ENCODE measurements at regions not wholly inside any gene's neighbourhood (a gene's known extent, or its start where the extent isn't known, plus 50 kb on each side); places are given as distances from the start of the nearest gene placed in this dataset.

DNA sequence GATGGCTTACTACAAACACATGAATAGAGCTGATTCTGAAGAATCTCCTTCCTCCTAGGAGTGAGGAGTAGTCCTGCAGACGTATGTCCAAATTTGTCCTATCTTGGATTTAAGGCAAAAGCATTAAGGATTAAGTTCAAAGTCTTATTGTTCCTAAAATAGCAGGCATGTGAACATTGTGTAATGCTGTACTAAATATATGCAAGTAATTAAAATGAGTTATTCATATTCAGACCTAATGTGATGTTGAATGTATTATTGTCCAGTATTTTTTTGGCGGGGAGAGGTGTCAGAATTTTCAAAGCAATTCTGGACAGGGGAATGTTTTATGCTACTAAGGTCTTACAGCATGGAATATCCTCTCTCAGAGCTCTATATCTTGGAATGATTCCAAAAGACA is 60.7 kb upstream of the STK38L start:
- intact Hi-C loops (cut with micrococcal nuclease; ENCODE audit: unreplicated experiment), result no loop called here
- H3K4me3 ChIP-seq, result no peak overlapping the region
- H3K79me2 ChIP-seq (ENCODE audit: control insufficient read depth, insufficient read depth, low read length), result no peaks in the 10 kb centered on the region; the same call in 1 of the 2 replicates
- no peaks in the 10 kb centered on the region for H3K27me3 ChIP-seq (replicated peaks in 1 of 2; ENCODE audit: control insufficient read depth in 2 of 2, insufficient read depth in 2 of 2, low read length in 1 of 2)
- no peak overlapping the region for H3K9ac ChIP-seq (ENCODE audit: control insufficient read depth, insufficient read depth, low read length)
- no peak for FAIRE-seq
- H3K4me2 ChIP-seq (ENCODE audit: control insufficient read depth, insufficient read depth), result no peak overlapping the region
- H4K20me1 ChIP-seq (ENCODE audit: control insufficient read depth, insufficient read depth), result no peaks in the 10 kb centered on the region
- no peaks in the 10 kb centered on the region for H3K36me3 ChIP-seq (ENCODE audit: control insufficient read depth in 2 of 2, insufficient read depth in 2 of 2, low read length in 1 of 2)
- ChIA-PET RAD21 (ENCODE audit: unreplicated experiment) (interaction anchor here (1.1 to 5.9 kb wide), 5 partner anchors 25 to 151 kb away, joined by 3 to 38 read pairs (median 4); no protein-coding TSS in a partner anchor), CTCF (interaction anchor here (0.8 to 1.4 kb wide), 4 partner anchors 10 to 38 kb away, joined by 3 to 4 read pairs (median 4); no protein-coding TSS in a partner anchor), SMC1A (ENCODE audit: uncharacterized antibody, unreplicated experiment) (interaction anchor here (0.6 to 12.8 kb wide), 4 partner anchors 21 to 37 kb away, joined by 3 to 123 read pairs (median 12); no protein-coding TSS in a partner anchor), POLR2A (interaction anchor here (0.6 to 1.6 kb wide), 2 partner anchors 24 to 963 kb away, joined by 4 to 7 read pairs; no protein-coding TSS in a partner anchor)
- peaks cover 33% of the 10 kb centered on the region for H3K4me1 ChIP-seq (ENCODE audit: control insufficient read depth, insufficient read depth, low read length)
- H2AFZ ChIP-seq (ENCODE audit: control insufficient read depth, low read depth, low read length), result no peak overlapping the region
- no peak for ATAC-seq
- no peak overlapping the region for H3K27ac ChIP-seq (ENCODE audit: control insufficient read depth, insufficient read depth)
- BruUV-seq (replicated peaks), result no TSS peak
- in situ Hi-C loops (cut with MboI), result no loop called here
- 83% methylated on average over 2 of the region's 2 CpGs for WGBS (ENCODE audit: insufficient coverage, insufficient replicate concordance, low lambda C conversion rate, missing lambda C conversion rate)
- no peaks in the 10 kb centered on the region for H3K9me3 ChIP-seq (replicated peaks; ENCODE audit: control insufficient read depth, insufficient read depth, low read length)
- no peak for TF ChIP-seq CBX5 (IDR thresholded peaks at IDR 0.05; ENCODE audit: low read depth)
- TF ChIP-seq SMARCA5 (IDR thresholded peaks at IDR 0.05), result no peak
- DNase-seq (ENCODE audit: low read depth, low spot score), result no peak

GRCh38 chr12:27185234-27186021 is 58.7 kb upstream of the STK38L start:
- intact Hi-C loops (cut with micrococcal nuclease; ENCODE audit: unreplicated experiment) (loop anchor here (1.0 to 2.0 kb wide), 2 partner anchors 22 to 59 kb away; partner anchors contain the start of gene STK38L), in situ Hi-C loops (cut with MboI) (no loop called here)
- ChIA-PET RAD21 (ENCODE audit: unreplicated experiment) (interaction anchor here (0.7 to 5.9 kb wide), 16 partner anchors 14 to 173 kb away, joined by 3 to 38 read pairs (median 4); no protein-coding TSS in a partner anchor), CTCF (interaction anchor here (0.6 to 2.5 kb wide), 7 partner anchors 10 to 170 kb away, joined by 3 to 11 read pairs (median 3); no protein-coding TSS in a partner anchor), SMC1A (ENCODE audit: uncharacterized antibody, unreplicated experiment) (interaction anchor here (0.6 to 12.8 kb wide), 20 partner anchors 7 to 170 kb away, joined by 3 to 123 read pairs (median 5); no protein-coding TSS in a partner anchor), POLR2A (interaction anchor here (0.8 to 4.2 kb wide), 12 partner anchors 8 to 100 kb away, joined by 3 to 19 read pairs (median 4); no protein-coding TSS in a partner anchor)
- peak overlapping the region; percentile 39 for H3K4me2 ChIP-seq (ENCODE audit: control insufficient read depth, insufficient read depth)
- peak overlapping the region; percentile 41; the same call in 1 of the 2 replicates for H3K9ac ChIP-seq (ENCODE audit: control insufficient read depth, insufficient read depth, low read length)
- no peaks in the 10 kb centered on the region for H3K9me3 ChIP-seq (replicated peaks; ENCODE audit: control insufficient read depth, insufficient read depth, low read length)
- H4K20me1 ChIP-seq (ENCODE audit: control insufficient read depth, insufficient read depth), result no peaks in the 10 kb centered on the region
- peak overlapping the region; percentile 82 for H3K27ac ChIP-seq (ENCODE audit: control insufficient read depth, insufficient read depth)
- peak; percentile 85 for DNase-seq (ENCODE audit: low read depth, low spot score)
- no peaks in the 10 kb centered on the region; the same call in 1 of the 2 replicates for H3K79me2 ChIP-seq (ENCODE audit: control insufficient read depth, insufficient read depth, low read length)
- H3K4me3 ChIP-seq, result no peak overlapping the region
- 12% methylated on average over 4 of the region's 4 CpGs for WGBS (ENCODE audit: insufficient coverage, insufficient replicate concordance, low lambda C conversion rate, missing lambda C conversion rate)
- peak overlapping the region; percentile 68 for H2AFZ ChIP-seq (ENCODE audit: control insufficient read depth, low read depth, low read length)
- H3K27me3 ChIP-seq (replicated peaks in 1 of 2; ENCODE audit: control insufficient read depth in 2 of 2, insufficient read depth in 2 of 2, low read length in 1 of 2), result no peaks in the 10 kb centered on the region
- no TSS peak for BruUV-seq (replicated peaks)
- ATAC-seq, result peak; percentile 98
- FAIRE-seq, result no peak
- no peaks in the 10 kb centered on the region for H3K36me3 ChIP-seq (ENCODE audit: control insufficient read depth in 2 of 2, insufficient read depth in 2 of 2, low read length in 1 of 2)
- H3K4me1 ChIP-seq (ENCODE audit: control insufficient read depth, insufficient read depth, low read length), result peaks cover 20% of the 10 kb centered on the region
- peak; percentile 37; the same call in 1 of the 2 replicates for TF ChIP-seq POLR2AphosphoS5 (IDR thresholded peaks at IDR 0.05; ENCODE audit: low read length)
- TF ChIP-seq SUPT20H (IDR thresholded peaks at IDR 0.05; ENCODE audit: borderline replicate concordance, control insufficient read depth, low read depth, low read length), result no peak
- peak; percentile 81 for TF ChIP-seq FOXM1 (IDR thresholded peaks at IDR 0.05; ENCODE audit: low read depth, low read length)
- no peak for TF ChIP-seq PML (IDR thresholded peaks at IDR 0.05; ENCODE audit: low read length)
- TF ChIP-seq CHD2 (IDR thresholded peaks at IDR 0.05; ENCODE audit: borderline replicate concordance, low read depth, low read length), result peak; percentile 33; the same call in 1 of the 2 replicates
- TF ChIP-seq RAD21 (IDR thresholded peaks at IDR 0.05; ENCODE audit: insufficient read depth, low read depth, low read length), result peak; percentile 23; the same call in 1 of the 2 replicates
- peak; percentile 72; the same call in 1 of the 2 replicates for TF ChIP-seq BCL11A (IDR thresholded peaks at IDR 0.05; ENCODE audit: low read depth, low read length)
- peak; percentile 94 for TF ChIP-seq RUNX3 (IDR thresholded peaks at IDR 0.05; ENCODE audit: low read length)
- TF ChIP-seq DPF2 (IDR thresholded peaks at IDR 0.05), result peak; percentile 65; the same call in 1 of the 2 replicates
- TF ChIP-seq, protein P1, sequence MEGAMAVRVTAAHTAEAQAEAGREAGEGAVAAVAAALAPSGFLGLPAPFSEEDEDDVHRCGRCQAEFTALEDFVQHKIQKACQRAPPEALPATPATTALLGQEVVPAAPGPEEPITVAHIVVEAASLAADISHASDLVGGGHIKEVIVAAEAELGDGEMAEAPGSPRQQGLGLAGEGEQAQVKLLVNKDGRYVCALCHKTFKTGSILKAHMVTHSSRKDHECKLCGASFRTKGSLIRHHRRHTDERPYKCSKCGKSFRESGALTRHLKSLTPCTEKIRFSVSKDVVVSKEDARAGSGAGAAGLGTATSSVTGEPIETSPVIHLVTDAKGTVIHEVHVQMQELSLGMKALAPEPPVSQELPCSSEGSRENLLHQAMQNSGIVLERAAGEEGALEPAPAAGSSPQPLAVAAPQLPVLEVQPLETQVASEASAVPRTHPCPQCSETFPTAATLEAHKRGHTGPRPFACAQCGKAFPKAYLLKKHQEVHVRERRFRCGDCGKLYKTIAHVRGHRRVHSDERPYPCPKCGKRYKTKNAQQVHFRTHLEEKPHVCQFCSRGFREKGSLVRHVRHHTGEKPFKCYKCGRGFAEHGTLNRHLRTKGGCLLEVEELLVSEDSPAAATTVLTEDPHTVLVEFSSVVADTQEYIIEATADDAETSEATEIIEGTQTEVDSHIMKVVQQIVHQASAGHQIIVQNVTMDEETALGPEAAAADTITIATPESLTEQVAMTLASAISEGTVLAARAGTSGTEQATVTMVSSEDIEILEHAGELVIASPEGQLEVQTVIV (IDR thresholded peaks at IDR 0.05; ENCODE audit: borderline replicate concordance, partially characterized antibody), result no peak
- 0 out of 2 replicates have a peak, but pooled peaks have one; percentile 14 for TF ChIP-seq TAF1 (IDR thresholded peaks at IDR 0.05; ENCODE audit: borderline replicate concordance, low read depth, low read length)
- TF ChIP-seq NR2C1 (IDR thresholded peaks at IDR 0.05), result no peak

Data from GM12878 (cell line).